ENCODE measurements at regions not wholly inside any gene's neighbourhood (a gene's known extent, or its start where the extent isn't known, plus 50 kb on each side); places are given as distances from the start of the nearest gene placed in this dataset.

- no peak for DNase-seq
These were observed 182.4 kb upstream of the CXXC4 start for GRCh38 chr4:104677116-104677515.

GRCh38 chr4:104682311-104682710 is 187.6 kb upstream of the CXXC4 start:
- no peak for DNase-seq

DNA sequence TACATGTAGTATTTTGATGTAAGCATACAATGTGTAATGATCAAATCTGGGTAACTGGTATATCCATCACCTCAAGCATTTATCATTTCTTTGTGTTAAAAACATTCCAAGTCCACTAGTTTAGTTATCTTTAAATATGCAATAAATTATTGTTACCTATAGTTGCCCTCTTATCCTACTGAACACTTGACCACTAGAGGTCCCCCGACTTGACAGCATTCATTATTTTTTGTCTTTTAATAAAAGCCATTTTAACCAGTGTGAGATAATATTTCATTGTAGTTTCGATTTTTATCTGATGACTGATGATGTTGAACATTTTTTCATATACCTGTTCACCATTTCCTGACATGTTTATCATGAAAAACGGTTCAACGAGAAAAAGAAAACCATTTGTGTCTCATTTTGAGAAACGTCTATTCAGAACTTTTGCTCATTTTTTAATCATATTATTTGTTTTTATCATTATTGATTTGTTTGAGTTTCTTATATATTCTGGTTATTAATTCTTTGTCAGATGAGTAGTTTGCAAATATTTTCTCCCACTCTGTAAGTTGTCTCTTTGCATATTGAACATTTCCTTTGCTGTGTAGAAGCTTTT is 199.0 kb upstream of the CXXC4 start:
- DNase-seq, result no peak

DNA sequence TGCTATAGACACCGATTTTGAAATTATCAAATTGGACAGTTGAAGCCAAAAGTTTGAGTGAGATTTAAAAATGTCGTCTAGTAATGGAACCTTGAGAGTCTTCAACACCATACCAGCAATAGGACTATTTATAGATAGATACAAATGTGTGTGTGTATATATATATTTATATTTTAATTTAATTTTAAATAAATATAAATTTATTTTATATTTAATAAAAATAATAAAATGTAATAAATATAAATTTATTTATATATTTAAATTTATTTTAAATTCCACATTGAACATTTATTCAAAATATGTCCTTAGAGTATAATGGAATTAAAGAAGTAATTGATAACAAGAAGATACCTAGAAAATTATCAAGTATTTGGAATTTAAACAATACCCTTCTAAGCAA is 221.9 kb upstream of the CXXC4 start:
- DNase-seq, result no peak

DNA sequence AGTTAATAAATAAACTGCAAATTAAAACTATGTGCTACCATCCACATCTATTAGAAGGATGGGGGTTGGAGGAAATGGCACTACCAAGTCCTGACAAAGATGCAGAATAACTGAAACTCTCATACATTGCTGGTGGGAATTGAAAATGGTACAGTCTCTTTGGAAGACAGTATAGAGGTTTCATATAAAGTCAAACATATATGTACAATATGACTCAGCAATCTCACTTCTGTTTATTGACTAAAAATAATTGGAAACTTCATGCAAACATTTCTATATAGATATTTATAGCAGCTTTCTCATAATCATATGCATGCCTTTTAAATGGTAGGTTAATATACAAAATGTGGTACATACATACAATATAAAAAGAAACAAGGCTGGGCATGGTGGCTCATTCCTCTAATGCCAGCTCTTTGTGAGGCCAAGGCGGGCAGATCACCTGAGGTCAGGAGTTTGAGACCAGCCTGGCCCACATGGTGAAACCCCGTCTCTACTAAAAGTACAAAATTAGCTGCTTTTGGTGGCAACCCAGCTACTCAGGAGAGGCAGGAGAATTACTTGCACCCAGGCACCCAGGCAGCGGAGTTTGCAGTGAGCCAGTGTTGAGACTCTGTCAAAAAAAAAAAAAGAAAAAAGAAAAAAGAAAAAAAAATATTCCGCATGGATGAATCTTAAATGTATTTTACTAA is 225.0 kb upstream of the CXXC4 start:
- DNase-seq, result no peak

GRCh38 chr4:104722467-104722866 is 227.8 kb upstream of the CXXC4 start:
- DNase-seq, result no peak

DNA sequence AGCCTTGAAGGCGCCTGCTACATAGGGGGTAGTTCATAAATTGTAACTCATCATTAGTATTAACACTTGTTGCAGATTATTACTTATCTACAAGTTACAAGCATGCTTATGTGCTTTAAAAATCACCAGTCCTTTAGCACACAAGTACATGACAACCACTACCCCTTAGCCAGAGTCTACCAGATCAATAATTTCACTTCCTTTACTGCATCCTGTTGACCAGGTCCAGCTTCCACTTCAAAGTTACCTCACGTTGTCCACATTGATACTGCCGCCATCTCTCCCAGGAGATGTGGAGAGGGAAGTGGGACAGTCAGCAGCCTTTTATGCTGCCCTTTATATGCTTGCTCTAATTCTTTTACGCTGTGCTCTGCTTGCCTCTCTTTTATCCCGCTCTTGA is 231.3 kb upstream of the CXXC4 start:
- no peak for DNase-seq

DNA sequence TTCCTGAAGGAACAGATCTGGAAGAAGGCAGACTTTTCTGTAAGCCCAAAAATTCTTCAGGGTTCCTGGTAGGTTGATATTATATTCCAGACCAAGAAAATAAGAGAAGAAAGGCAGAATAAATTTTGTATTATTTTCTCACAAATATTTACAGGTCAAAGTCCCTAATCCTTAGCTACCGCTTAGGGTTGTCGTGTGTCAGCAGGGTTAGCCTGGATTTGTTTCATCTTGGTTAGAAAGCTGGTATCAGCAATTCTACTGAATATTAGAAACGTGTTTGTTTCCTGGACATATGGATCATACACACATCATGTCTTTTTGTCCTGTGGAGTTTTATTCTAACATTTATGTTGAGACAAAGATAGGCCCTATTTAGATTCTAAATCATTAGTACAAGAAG is 232.9 kb upstream of the CXXC4 start:
- no peak for DNase-seq

GRCh38 chr4:104728380-104729122 is 233.9 kb upstream of the CXXC4 start:
- DNase-seq, result no peak

GRCh38 chr4:104732766-104733165 is 238.1 kb upstream of the CXXC4 start:
- no peak for DNase-seq

DNA sequence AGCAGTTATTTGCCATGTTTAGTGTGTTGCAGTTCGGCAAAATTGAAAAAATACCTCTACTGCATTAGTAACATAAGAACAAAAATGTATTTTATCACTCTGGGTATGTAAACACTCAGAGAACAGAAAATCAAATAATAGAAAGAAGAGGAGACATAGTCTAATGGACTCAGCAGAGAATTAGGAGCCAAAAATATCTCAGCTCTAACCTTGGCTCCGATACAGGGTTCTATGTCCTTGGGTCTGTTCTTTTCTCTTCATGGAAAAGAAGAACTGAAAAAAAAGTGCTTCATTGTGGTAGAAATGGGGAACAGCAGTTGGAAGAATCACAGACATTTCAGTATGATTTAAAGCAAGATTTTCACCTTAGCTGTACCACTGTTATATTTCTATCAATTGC is 240.5 kb upstream of the CXXC4 start:
- no peak for DNase-seq

DNA sequence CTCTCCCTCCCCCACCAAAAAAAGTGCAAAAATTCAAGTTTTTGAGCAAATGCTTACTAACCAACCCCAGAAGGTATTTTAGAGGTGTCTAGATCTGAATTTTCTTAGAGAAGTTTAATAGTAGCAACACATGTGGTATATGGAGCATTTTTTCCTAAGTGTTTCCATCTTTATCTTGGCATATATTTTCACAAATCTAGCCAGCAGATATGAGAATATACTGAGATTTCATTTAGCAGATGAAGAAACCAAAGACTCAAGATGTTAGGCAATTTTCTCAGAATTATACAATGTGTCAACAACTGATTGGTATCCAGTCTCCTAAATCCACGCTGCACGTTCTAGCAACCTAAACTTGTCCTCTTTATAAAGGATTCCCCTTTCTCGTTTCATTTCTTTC is 245.5 kb upstream of the CXXC4 start:
- DNase-seq, result no peak

DNA sequence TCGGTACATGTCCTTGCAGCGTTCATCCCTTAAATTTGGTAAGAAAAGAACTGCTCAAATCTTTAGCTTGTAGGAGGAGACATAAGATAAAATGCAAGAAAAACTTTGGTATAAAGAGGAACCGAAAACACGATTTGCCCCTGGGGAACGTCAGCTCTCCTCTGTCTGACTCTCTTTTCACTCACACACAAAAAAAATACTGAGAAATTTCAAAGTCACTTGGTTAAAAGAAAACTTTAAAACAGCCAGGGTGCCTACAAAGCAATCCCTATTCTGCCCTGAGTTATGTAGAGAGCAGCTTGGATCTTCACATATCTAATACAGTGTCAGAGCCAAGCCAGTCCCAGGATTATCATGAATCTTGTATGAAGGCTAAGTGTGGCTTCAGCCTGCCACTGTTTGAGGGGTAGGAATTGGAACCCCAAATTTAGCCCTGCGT is 248.5 kb upstream of the CXXC4 start:
- no peak for DNase-seq

DNA sequence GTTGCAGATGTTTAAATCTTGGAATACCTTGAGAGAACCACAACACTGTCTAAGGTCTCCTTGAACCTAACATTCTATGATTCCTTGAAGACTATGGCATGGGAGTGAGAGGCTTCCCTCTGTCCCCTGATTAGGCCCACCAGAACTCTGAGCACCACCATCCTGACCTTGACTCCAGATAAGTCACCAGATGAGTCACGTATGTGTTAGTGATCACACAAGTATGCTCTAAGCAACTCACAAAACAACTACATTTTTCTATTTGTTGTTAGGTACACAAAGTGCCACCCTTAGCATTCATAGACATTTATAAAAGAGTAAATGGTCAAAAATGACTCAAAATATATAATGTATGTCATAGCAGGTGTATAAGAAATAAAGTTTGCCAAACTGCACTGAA is 252.9 kb upstream of the CXXC4 start:
- DNase-seq, result no peak

DNA sequence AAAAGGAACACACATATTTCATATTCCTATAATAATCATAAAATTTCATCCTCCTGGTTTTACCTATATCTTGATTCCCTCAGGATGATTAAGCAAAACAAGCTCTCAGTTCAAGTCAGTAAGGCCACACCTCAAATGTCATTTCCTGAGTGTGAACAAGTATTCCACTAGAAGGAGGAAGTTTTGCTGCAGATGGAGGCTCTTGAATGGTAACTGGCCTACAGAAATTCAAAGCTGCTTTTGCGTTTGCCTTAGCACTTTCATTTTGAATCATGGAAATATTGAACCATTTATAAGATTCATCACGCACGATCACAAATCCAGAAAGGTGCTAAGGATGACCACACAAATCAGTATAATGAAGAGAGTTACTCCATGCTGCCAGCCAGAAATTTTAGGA is 254.4 kb upstream of the CXXC4 start:
- DNase-seq, result no peak

GRCh38 chr4:104750008-104750407 is 255.3 kb upstream of the CXXC4 start:
- DNase-seq, result no peak

- no peak for DNase-seq
These were observed 256.8 kb upstream of the CXXC4 start for GRCh38 chr4:104751468-104751867.

DNA sequence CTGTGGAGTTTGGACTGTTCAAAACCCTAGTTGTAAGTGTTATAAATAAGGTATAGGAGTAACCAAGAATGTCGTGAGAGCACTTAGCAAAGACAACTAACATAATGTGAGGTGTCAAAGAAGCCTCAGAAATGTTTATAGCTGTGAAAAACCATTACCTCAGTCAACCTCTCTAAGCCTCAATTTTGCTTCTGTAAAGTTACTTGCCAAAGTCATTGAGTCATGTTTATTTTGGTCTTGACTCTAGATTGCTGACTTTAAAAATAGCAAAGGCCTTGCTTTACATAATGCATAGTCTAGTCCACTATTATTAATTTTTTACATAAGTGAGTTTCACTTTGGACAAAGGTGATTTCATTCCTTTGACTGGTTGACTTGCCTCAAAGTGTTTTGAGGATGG is 257.6 kb upstream of the CXXC4 start:
- DNase-seq, result no peak

DNA sequence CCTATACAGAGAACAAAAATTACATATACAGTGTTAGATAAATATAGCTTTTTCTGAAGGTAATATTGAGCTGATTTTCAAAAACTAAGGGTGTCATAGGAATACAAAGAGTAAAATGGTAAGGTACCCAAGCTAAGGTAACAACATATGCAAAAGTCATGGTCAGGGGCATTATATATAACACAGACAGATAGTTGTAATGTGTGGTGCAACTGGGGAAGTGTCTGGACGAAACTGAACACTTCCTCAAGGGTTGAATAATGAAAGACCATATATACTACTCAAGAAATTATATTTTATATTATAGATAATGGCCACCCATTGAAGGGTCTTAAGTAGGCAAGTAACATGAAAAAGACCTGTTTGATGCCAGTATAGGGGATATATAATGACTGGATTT is 262.1 kb upstream of the CXXC4 start:
- no peak for DNase-seq

DNA sequence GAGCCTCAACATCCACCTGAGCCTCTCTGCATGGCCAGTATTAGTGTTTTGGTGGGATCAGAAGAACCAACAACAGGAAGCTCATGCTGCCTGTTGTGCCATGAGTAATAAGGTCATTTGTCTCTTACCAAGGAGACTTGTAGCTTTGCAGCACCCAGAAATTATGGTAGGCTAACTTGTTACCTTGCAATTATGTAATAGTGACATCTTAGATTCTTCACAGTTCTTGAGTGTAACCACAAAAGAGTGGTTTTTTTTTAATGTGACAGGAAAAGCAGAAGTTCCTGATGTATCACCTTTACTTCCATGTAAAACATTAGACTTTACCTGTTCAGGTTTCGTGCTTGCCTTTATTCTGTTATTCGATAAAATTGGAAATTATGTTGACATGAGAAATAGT is 263.9 kb upstream of the CXXC4 start:
- no peak for DNase-seq

DNA sequence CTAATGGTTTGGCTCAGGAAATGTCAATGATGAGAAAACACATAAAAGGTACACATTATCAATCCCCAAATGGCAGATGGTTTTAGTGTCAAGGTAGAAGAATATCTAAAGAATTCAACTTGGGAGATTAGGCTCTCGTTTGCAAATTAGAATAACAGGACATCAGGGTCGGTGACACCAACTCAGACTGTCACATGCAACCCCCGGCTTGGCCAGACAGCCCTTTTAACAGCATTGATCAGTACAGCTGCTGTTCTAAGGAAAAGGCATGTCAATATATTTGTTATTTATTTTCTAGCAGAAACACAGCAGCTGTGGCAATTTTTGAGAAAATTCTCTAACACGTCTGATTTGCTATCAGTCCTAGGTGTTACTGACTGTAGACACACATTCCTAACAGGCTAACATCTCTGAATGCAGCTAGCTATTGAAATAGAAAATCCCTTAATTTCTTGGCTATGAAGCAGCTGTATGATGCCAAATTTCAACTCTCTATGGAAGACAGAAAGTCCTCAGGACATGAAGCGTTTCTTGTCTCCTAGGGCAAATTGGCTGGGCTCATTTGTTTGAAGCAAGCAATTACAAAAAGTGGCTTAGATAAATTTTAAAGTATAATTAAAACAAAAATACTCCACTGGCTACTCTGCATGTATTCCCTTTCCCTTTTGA is 269.0 kb upstream of the CXXC4 start:
- DNase-seq, result no peak

GRCh38 chr4:104766676-104767075 is 272.0 kb upstream of the CXXC4 start:
- no peak for DNase-seq

GRCh38 chr4:104772849-104773248 is 278.2 kb upstream of the CXXC4 start:
- DNase-seq, result no peak

Data from skin of body (tissue), 1 donor.